Pons (tissue), 1 donor: ENCODE measurements at regions not wholly inside any gene's neighbourhood (a gene's known extent, or its start where the extent isn't known, plus 50 kb on each side); places are given as distances from the start of the nearest gene placed in this dataset.

Source experiments
- DNase-seq: peaks from one replicate; pipeline ENCODE4 v3.0.0-alpha.2; 2016; ENCODE audit warnings: low spot score

DNA sequence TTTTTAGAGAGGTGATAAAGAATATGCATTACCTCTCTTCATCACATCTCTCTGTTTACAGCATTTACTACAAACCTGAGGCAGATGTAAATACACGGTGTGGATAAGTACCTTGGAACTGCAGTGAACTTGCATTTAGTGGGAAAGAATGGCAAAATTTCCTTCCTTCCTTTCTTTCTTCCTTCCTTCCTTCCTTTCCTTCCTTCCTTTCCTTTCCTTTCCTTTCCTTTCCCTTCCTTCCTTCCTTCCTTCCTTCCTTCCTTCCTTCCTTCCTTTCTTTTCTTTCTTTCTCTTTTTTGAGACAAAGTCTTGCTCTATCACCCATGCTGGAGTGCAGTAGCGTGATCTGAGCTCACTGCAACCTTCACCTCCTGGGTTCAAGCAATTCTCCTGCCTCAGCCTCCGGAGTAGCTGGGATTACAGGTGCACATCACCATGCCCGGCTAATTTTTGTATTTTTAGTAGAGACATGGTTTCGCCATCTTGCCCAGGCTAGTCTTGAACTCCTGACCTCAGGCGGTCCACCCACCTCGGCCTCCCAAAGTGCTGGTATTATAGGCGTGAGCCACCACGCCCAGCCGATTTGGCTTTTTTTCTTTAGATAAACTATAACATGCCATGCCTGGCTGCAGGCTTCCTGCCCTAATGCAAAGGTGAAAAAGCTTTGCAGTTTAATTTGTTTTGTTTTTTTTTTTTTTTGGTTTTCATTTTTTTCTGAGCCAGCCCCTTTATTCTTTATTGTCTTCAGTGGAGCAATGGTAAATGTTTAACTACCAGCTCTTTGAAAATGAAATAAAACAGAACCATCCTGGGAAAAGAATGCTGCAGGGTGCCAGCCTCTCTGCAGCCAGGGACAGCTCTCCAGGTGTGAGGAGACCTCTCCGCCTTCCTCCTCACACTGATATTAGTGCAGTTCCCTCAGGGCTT is 64.2 kb upstream of the NEDD9 start:
- DNase-seq: no peak

DNA sequence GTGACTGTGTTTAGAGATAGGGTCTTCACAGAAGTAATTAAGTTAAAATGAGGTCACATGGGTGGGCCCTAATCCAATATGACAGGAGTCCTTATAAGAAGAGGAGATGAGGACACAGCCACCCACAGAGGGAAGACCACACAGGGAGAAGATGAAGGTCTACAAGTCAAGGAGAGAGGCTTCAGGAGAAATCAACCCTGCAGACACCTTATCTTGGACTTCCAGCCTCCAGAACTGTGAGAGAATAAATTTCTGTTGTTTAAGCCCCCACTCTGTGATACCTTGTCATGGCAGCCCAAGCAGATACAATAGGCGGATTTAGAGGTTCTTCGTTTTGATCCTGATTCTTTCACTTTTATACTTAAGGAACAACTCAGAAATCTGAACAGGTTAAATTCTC is 63.5 kb upstream of the NEDD9 start:
- DNase-seq: no peak

- DNase-seq: no peak
Observed at GRCh38 chr6:11294228-11294627, 61.8 kb upstream of the NEDD9 start.

GRCh38 chr6:11292594-11293236 is 60.2 kb upstream of the NEDD9 start:
- DNase-seq: no peak

DNA sequence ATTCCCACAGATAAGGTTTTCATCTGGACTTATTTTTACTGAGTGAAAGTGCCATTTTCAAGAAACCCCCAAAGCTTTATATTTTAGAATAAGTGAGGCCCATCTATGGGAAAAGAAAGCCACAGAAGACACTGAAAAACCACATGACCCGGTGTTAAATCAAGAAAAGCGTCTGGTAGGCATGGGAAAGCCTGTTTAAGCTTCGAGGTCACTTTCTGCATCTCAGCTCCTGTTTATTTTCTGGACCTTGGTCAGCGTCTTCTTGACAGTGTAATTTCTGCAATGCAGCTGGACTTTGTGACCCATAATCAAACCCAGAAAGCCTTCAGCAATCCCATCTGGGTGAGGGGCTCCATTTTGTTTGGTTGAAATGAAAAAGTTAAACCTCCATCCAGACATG is 59.6 kb upstream of the NEDD9 start:
- no peak for DNase-seq

DNA sequence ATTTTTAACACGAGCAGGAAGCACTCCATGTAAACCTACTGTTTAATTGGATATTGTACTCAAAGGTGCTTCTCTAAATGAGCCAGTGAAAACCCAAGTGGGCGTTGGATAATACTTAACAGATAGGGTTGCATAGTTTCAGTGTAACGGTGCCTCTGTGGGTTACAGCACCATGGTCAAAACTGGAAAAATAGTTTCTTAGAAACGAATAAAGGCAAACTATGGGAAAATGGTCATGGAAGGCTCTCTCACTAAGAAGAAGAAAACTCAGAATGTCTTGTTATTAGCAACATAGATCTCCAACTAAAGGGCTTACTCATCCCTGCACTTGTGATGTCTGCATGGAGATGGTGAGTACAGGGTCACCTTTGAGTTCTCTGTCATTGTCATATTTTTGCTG is 59.1 kb upstream of the NEDD9 start:
- DNase-seq: no peak

- DNase-seq: no peak
Observed at GRCh38 chr6:11290027-11290426, 57.6 kb upstream of the NEDD9 start.

DNA sequence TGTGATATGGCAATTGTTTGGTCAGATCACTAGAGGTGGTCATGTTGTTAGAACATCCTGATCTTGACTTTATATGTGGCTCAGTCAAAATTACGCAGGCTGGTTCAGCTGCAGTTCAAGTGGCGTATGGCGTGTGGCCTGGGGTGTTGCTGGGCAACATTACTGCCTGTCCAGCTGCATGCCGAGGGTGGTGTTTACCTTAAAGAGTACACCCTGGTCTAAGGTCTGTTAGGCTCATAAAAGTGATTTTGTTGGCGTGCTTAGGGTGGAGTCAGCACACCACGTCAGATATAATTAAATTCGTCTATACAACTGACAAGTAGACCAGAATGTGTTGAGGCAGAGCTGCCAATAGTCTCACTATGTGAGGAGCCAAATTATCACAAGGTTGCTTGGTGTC is 55.6 kb upstream of the NEDD9 start:
- DNase-seq: no peak

DNA sequence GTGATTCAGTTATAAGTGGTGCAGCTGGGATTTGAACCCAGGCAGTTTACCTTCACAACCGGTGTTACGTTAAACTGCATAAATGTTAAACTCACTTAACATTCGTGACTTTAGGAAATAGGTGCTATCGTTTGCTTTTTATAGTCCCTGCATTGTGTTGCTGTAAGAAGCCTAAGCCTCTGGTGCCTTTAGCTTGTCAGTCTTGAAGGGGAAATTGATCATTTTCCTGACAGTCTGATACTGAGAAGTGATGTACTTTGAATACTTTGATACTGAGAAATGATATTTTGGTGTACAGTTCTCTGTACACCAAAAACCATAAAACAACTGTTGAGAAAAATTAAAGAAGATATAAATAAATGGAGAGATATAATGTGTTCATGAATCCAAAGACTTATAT is 52.5 kb upstream of the NEDD9 start:
- no peak for DNase-seq

DNA sequence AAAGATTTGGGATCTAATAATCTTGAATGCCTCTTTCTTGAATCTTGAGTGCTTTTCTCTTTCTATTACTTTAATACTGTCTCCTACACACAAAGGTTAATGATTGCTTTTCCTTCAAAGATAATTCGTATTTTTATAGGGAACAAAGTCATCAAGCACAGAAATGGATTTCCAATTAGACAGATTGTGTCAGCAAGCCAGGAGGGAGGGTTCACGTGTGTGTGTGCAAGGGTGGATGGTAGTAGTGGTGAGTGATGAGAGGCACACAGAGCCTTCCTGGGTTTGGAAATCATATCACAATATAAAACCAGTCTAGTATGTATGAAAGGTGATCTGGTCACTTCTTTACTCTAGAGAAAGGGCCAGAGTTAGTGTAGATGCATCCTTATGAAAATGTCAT is 51.2 kb upstream of the NEDD9 start:
- DNase-seq: no peak

GRCh38 chr6:11282875-11283274 is 50.4 kb upstream of the NEDD9 start:
- no peak for DNase-seq
